NCI-H2227 (cell line): ENCODE measurements at regions not wholly inside any gene's neighbourhood (a gene's known extent, or its start where the extent isn't known, plus 50 kb on each side); places are given as distances from the start of the nearest gene placed in this dataset.
"Not testable (repeated sequence)": the region's sequence is repeated elsewhere in the genome, so short reads cannot be mapped to it uniquely, and the experiment has no call there.

ENCODE experiments used
- DNase-seq: peaks from one replicate; lab custom pipeline; 2025; ENCODE audit not compliant: unreplicated experiment; lab: John Stamatoyannopoulos, UW

GRCh38 chr6:1230689-1231605, 81.0 kb upstream of the FOXQ1 start:
- no peak for DNase-seq

- no peak for DNase-seq
Measured at GRCh38 chr6:1230281-1230680, 81.6 kb upstream of the FOXQ1 start.

- no peak for DNase-seq
Measured at GRCh38 chr6:1229808-1230207, 82.1 kb upstream of the FOXQ1 start.

GRCh38 chr6:1229301-1229700, 82.6 kb upstream of the FOXQ1 start:
- no peak for DNase-seq

GRCh38 chr6:1228754-1229191, 83.1 kb upstream of the FOXQ1 start:
- DNase-seq = no peak

GRCh38 chr6:1227935-1228753, 83.8 kb upstream of the FOXQ1 start:
- no peak for DNase-seq

- no peak for DNase-seq
Measured at GRCh38 chr6:1227600-1227934, 84.3 kb upstream of the FOXQ1 start.

- no peak for DNase-seq
Measured at GRCh38 chr6:1226277-1227099, 85.4 kb upstream of the FOXQ1 start.

- DNase-seq = no peak
Measured at GRCh38 chr6:1224514-1224913, 87.4 kb upstream of the FOXQ1 start.

GRCh38 chr6:1222728-1223595, 88.9 kb upstream of the FOXQ1 start:
- DNase-seq = no peak

- no peak for DNase-seq
Measured at GRCh38 chr6:1217396-1217795, 94.5 kb upstream of the FOXQ1 start.

- no peak for DNase-seq
Measured at GRCh38 chr6:1216488-1216974, 95.4 kb upstream of the FOXQ1 start.

- no peak for DNase-seq
Measured at GRCh38 chr6:1215884-1216487, 95.9 kb upstream of the FOXQ1 start.

GRCh38 chr6:1215023-1215422, 96.9 kb upstream of the FOXQ1 start:
- no peak for DNase-seq

- no peak for DNase-seq
Measured at GRCh38 chr6:1212919-1213318, 99.0 kb upstream of the FOXQ1 start.

- DNase-seq = not testable (repeated sequence)
Measured at GRCh38 chr6:1212138-1212537, 99.8 kb upstream of the FOXQ1 start.

GRCh38 chr6:1210631-1211030, 101.3 kb upstream of the FOXQ1 start:
- DNase-seq = not testable (repeated sequence)

- DNase-seq = no peak
Measured at GRCh38 chr6:1208876-1209275, 103.0 kb upstream of the FOXQ1 start.

GRCh38 chr6:1203546-1203945, 108.4 kb upstream of the FOXQ1 start:
- DNase-seq = no peak

- DNase-seq = no peak
Measured at GRCh38 chr6:1202201-1202600, 109.7 kb upstream of the FOXQ1 start.
